Keratinocyte (primary cell): ENCODE measurements at regions not wholly inside any gene's neighbourhood (a gene's known extent, or its start where the extent isn't known, plus 50 kb on each side); places are given as distances from the start of the nearest gene placed in this dataset.

Source experiments
- DNase-seq: peaks from one replicate; pipeline ENCODE4 v3.0.0-alpha.2; 2011; ENCODE audit warnings: low read depth, missing footprints, low spot score
- FAIRE-seq: peaks from 2 replicates; lab custom pipeline; 2011; peaks lifted over from hg19 to GRCh38; lab: Jason Lieb, UNC
- H2AFZ ChIP-seq: 2 replicates; pipeline ENCODE4 v1.6.0; 2012; ENCODE audit warnings: low read length, control low read depth, inconsistent platforms; ENCODE audit not compliant: control insufficient read depth
- H3K27ac ChIP-seq: 2 replicates; pipeline ENCODE4 v1.5.1; 2011; ENCODE audit warnings: low read length; ENCODE audit not compliant: control insufficient read depth, insufficient read depth
- H3K27me3 ChIP-seq: 3 replicates; pipeline ENCODE4 v1.6.0; 2011; ENCODE audit warnings: low read length; ENCODE audit not compliant: control insufficient read depth, insufficient read depth; ENCODE audit errors: extremely low read depth
- H3K36me3 ChIP-seq, 2 experiments: 2 replicates in 1 of 2; 3 replicates in 1 of 2; pipeline ENCODE4 v1.5.1; 2011; ENCODE audit warnings: low read length in 2 of 2, mild to moderate bottlenecking in 1 of 2; ENCODE audit not compliant: control insufficient read depth in 2 of 2, insufficient read depth in 2 of 2; ENCODE audit errors: extremely low read depth in 1 of 2
- H3K4me1 ChIP-seq: 3 replicates; pipeline ENCODE4 v1.5.1; 2011; ENCODE audit warnings: low read length; ENCODE audit not compliant: control insufficient read depth, insufficient read depth; ENCODE audit errors: extremely low read depth
- H3K4me2 ChIP-seq: 3 replicates; pipeline ENCODE4 v1.6.0; 2011; ENCODE audit warnings: low read depth, low read length; ENCODE audit not compliant: control insufficient read depth, insufficient read depth; ENCODE audit errors: extremely low read depth
- H3K4me3 ChIP-seq, 3 experiments: fragments of 200-600 bp in 1 of 3; sonication (generic) in 1 of 3; 2 replicates in 2 of 3; 3 replicates in 1 of 3; pipeline ENCODE4 v1.5.1; 2011 to 2016; ENCODE audit warnings: low read length in 3 of 3, mild to moderate bottlenecking in 3 of 3, control low read depth in 2 of 3, inconsistent platforms in 1 of 3, low read depth in 1 of 3, mixed read lengths in 1 of 3, mixed run types in 1 of 3, moderate library complexity in 1 of 3; ENCODE audit not compliant: control insufficient read depth in 2 of 3, insufficient read depth in 2 of 3; ENCODE audit errors: extremely low read depth in 1 of 3
- H3K79me2 ChIP-seq: 2 replicates; pipeline ENCODE4 v1.6.0; 2012; ENCODE audit warnings: low read length; ENCODE audit not compliant: control insufficient read depth, insufficient read depth
- H3K9ac ChIP-seq: 3 replicates; pipeline ENCODE4 v1.6.0; 2011; ENCODE audit warnings: low read length; ENCODE audit not compliant: control insufficient read depth, insufficient read depth; ENCODE audit errors: extremely low read depth
- H3K9me1 ChIP-seq: 3 replicates; pipeline ENCODE4 v1.6.0; 2011; ENCODE audit warnings: low read length; ENCODE audit not compliant: control insufficient read depth, insufficient read depth; ENCODE audit errors: extremely low read depth
- H3K9me3 ChIP-seq: 2 replicates; pipeline ENCODE4 v1.5.1; 2012; ENCODE audit warnings: low read depth, low read length; ENCODE audit not compliant: control insufficient read depth
- H4K20me1 ChIP-seq: 3 replicates; pipeline ENCODE4 v1.6.0; 2011; ENCODE audit warnings: low read length; ENCODE audit not compliant: control insufficient read depth, insufficient read depth; ENCODE audit errors: extremely low read depth
- CTCF ChIP-seq, 3 experiments: IDR thresholded peaks in 1 of 3; conservative IDR thresholded peaks in 1 of 3; optimal IDR thresholded peaks in 1 of 3; 2 replicates in 2 of 3; 3 replicates in 1 of 3; pipeline versions ENCODE3 to v1.5.1; 2011; ENCODE audit warnings: low read length in 3 of 3, mild to moderate bottlenecking in 3 of 3, moderate library complexity in 2 of 3, control low read depth in 1 of 3, inconsistent platforms in 1 of 3; ENCODE audit not compliant: insufficient read depth in 2 of 3; ENCODE audit errors: extremely low read depth in 1 of 3
- EZH2 ChIP-seq: IDR thresholded peaks from one replicate; pipeline ENCODE4 v1.6.1; 2012; ENCODE audit warnings: inconsistent platforms, mild to moderate bottlenecking, low read length, moderate library complexity
- dilution Hi-C: fragments of 300-500 bp; cut with MboI; formaldehyde crosslinking; loops from one replicate; pipeline ENCODE4 v1.7.0; 2020; ENCODE audit warnings: low sequenced_read_pairs; ENCODE audit not compliant: extremely low pct_ligation_motif_present

GRCh38 chr3:43201581-43201980, 84.8 kb upstream of the SNRK start:
- no peak overlapping the region for H2AFZ ChIP-seq
- no peaks in the 10 kb centered on the region for H3K36me3 ChIP-seq
- H3K4me3 ChIP-seq = no peak overlapping the region
- FAIRE-seq (no peak), DNase-seq (no peak)
- no peaks in the 10 kb centered on the region for H3K9me3 ChIP-seq
- no peaks in the 10 kb centered on the region for H3K79me2 ChIP-seq
- TF ChIP-seq EZH2 (no peak), CTCF (optimal IDR thresholded peaks at IDR 0.05 in 1 of 3, IDR thresholded peaks at IDR 0.05 in 1 of 3, conservative IDR thresholded peaks at IDR 0.05 in 1 of 3; ENCODE audit: extremely low read depth in 1 of 3, insufficient read depth in 2 of 3, low read length in 3 of 3) (no peak)
- H3K27ac ChIP-seq = no peak overlapping the region
- no peaks in the 10 kb centered on the region for H4K20me1 ChIP-seq
- H3K4me2 ChIP-seq = no peak overlapping the region
- H3K9ac ChIP-seq = no peak overlapping the region
- H3K9me1 ChIP-seq = no peaks in the 10 kb centered on the region
- no peaks in the 10 kb centered on the region for H3K4me1 ChIP-seq
- dilution Hi-C loops = no loop called here
- H3K27me3 ChIP-seq = peaks cover 3% of the 10 kb centered on the region

GRCh38 chr3:43199645-43200306, 86.6 kb upstream of the SNRK start:
- H3K36me3 ChIP-seq = no peaks in the 10 kb centered on the region
- FAIRE-seq (no peak), DNase-seq (no peak)
- H3K79me2 ChIP-seq = no peaks in the 10 kb centered on the region
- H3K9ac ChIP-seq = no peak overlapping the region
- no peak overlapping the region for H3K4me2 ChIP-seq
- no peak overlapping the region for H3K4me3 ChIP-seq
- no peak overlapping the region for H2AFZ ChIP-seq
- dilution Hi-C loops = no loop called here
- TF ChIP-seq EZH2 (no peak), CTCF (optimal IDR thresholded peaks at IDR 0.05 in 1 of 3, IDR thresholded peaks at IDR 0.05 in 1 of 3, conservative IDR thresholded peaks at IDR 0.05 in 1 of 3; ENCODE audit: extremely low read depth in 1 of 3, insufficient read depth in 2 of 3, low read length in 3 of 3) (no peak)
- H4K20me1 ChIP-seq = no peaks in the 10 kb centered on the region
- no peaks in the 10 kb centered on the region for H3K9me3 ChIP-seq
- no peak overlapping the region for H3K27ac ChIP-seq
- no peaks in the 10 kb centered on the region for H3K4me1 ChIP-seq
- H3K27me3 ChIP-seq = peaks cover 3% of the 10 kb centered on the region
- no peaks in the 10 kb centered on the region for H3K9me1 ChIP-seq
